Vagina (tissue), 2 donors: ENCODE measurements at regions not wholly inside any gene's neighbourhood (a gene's known extent, or its start where the extent isn't known, plus 50 kb on each side); places are given as distances from the start of the nearest gene placed in this dataset.

Experiments
- POLR2A ChIP-seq, 2 donors: fragments of 450-650 bp; IDR thresholded peaks; one replicate each; pipeline ENCODE4 v1.6.1; 2017; ENCODE audit warnings: antibody characterized with exemption in 2 of 2, mild to moderate bottlenecking in 2 of 2, moderate library complexity in 2 of 2
- TF ChIP-seq, protein P1 (sequence below), 3 experiments: fragments of 450-650 bp in 2 of 3; fragments of 200-600 bp in 1 of 3; sonication (generic) in 1 of 3; IDR thresholded peaks; one replicate each; pipeline ENCODE4 v1.5.1; 2017 to 2019; ENCODE audit warnings: antibody characterized with exemption in 3 of 3, mild to moderate bottlenecking in 2 of 3, moderate library complexity in 2 of 3

DNA sequence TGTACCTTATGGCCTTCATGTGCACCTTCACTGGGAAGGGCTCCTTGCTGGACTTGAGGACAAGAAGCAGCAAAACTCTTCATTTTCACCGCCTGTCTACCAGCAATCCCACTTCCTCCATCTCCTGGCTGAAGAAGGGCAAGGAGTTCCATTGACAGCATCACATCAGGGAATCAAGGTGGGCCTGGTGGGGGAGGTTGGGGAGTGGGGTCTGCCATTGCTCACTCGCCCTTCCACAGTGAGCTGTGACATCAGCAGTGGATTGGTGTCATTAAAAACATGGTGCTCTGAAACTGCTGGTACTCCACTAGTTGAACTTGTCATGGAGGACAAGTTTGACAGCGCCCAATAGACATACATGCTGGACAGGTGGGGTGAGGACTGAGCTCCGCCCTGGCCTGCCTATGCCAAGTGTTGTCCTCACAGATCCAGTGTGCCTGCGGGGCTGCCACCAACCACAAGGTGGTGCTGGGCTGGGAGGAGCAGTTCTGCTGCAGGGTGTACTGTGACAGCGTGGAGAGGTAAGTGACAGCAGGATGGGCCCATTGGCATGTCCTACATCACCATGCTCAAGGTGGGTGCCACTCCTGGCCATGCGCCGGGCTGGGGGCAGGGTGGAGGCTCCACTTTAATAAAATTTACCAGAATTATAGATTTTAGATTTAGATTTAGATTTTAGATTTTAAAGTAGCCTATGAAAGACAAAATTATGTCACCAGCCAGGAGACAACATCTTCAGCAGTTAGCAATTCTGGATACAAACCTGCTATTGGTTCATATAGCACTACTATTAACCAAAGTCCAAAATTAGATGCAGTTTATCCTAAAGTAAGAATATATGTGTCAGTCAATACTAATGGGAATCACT, 1729.1 kb downstream of the TP53TG3F start:
- no peak for TF ChIP-seq POLR2A (IDR thresholded peaks at IDR 0.05)
- TF ChIP-seq, protein P1, sequence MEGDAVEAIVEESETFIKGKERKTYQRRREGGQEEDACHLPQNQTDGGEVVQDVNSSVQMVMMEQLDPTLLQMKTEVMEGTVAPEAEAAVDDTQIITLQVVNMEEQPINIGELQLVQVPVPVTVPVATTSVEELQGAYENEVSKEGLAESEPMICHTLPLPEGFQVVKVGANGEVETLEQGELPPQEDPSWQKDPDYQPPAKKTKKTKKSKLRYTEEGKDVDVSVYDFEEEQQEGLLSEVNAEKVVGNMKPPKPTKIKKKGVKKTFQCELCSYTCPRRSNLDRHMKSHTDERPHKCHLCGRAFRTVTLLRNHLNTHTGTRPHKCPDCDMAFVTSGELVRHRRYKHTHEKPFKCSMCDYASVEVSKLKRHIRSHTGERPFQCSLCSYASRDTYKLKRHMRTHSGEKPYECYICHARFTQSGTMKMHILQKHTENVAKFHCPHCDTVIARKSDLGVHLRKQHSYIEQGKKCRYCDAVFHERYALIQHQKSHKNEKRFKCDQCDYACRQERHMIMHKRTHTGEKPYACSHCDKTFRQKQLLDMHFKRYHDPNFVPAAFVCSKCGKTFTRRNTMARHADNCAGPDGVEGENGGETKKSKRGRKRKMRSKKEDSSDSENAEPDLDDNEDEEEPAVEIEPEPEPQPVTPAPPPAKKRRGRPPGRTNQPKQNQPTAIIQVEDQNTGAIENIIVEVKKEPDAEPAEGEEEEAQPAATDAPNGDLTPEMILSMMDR (IDR thresholded peaks at IDR 0.05): no peak
